Fibroblast of villous mesenchyme (primary cell): ENCODE measurements at regions not wholly inside any gene's neighbourhood (a gene's known extent, or its start where the extent isn't known, plus 50 kb on each side); places are given as distances from the start of the nearest gene placed in this dataset.

Experiments used
- DNase-seq: peaks from one replicate; pipeline ENCODE4 v3.0.0-alpha.2; 2010; ENCODE audit warnings: low read depth
- H3K4me3 ChIP-seq: 2 replicates; pipeline ENCODE4 v1.5.1; 2011; ENCODE audit warnings: low read depth, mild to moderate bottlenecking, low read length
- CTCF ChIP-seq: IDR thresholded peaks from 2 replicates; pipeline ENCODE4 v1.5.1; 2012; ENCODE audit warnings: low read depth, mild to moderate bottlenecking, low read length; ENCODE audit not compliant: insufficient read depth

- TF ChIP-seq CTCF: no peak
- H3K4me3 ChIP-seq: no peak overlapping the region
- DNase-seq: no peak
These were observed 126.3 kb downstream of the HMHB1 start for GRCh38 chr5:143938230-143938629.

GRCh38 chr5:143946837-143947236 is 134.9 kb downstream of the HMHB1 start:
- no peak for DNase-seq
- no peak overlapping the region for H3K4me3 ChIP-seq

GRCh38 chr5:143947313-143947712 is 135.4 kb downstream of the HMHB1 start:
- no peak overlapping the region for H3K4me3 ChIP-seq
- no peak for TF ChIP-seq CTCF
- DNase-seq: no peak

More at GRCh38 chr5:143946837-143947236, 134.9 kb downstream of the HMHB1 start:
- no peak for TF ChIP-seq CTCF

- DNase-seq: no peak
- no peak for TF ChIP-seq CTCF
These were observed 140.8 kb downstream of the HMHB1 start for GRCh38 chr5:143952809-143953208.

GRCh38 chr5:143953851-143954250 is 141.9 kb downstream of the HMHB1 start:
- H3K4me3 ChIP-seq: no peak overlapping the region
- DNase-seq: no peak
- no peak for TF ChIP-seq CTCF

More at GRCh38 chr5:143952809-143953208, 140.8 kb downstream of the HMHB1 start:
- no peak overlapping the region for H3K4me3 ChIP-seq

GRCh38 chr5:143955141-143955540 is 143.2 kb downstream of the HMHB1 start:
- no peak for TF ChIP-seq CTCF
- no peak overlapping the region for H3K4me3 ChIP-seq
- peak; percentile 44 for DNase-seq

- peak; percentile 40 for TF ChIP-seq CTCF
- no peak for DNase-seq
- H3K4me3 ChIP-seq: no peak overlapping the region
These were observed 145.5 kb downstream of the HMHB1 start for GRCh38 chr5:143957455-143957854.
